ENCODE measurements at regions not wholly inside any gene's neighbourhood (a gene's known extent, or its start where the extent isn't known, plus 50 kb on each side); places are given as distances from the start of the nearest gene placed in this dataset.
"Not testable (repeated sequence)": the region's sequence is repeated elsewhere in the genome, so short reads cannot be mapped to it uniquely, and the experiment has no call there.

DNA sequence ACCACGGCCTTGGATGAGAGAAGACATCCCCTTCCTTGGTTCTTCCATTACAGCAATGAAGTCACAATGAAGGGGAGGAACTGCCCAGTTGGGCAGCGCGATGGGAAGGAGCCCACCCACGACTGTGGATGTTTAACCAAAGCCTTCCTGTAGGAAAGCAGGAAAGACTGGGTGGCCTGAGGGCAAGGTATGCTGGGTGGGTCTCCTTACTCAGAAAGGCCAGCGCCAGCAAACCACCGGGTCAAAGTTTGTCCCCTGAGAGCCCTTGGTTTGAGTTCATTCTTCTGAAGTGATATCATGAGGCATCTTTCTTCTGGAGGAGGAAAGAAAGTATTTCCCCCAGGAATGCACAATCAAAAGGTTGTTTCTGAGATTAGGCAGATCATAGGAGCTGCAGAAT is 105.2 kb downstream of the C16orf95 start:
- peaks cover 3% of the 10 kb centered on the region for H3K4me1 ChIP-seq (ENCODE audit: control insufficient read depth, insufficient read depth, low read length)
- intact Hi-C loops (cut with DNase I), result no loop called here
- WGBS, result 71% methylated on average over 6 of the region's 6 CpGs
- no peak overlapping the region for H3K4me3 ChIP-seq (ENCODE audit: low read length)
- no peaks in the 10 kb centered on the region for H3K27me3 ChIP-seq (ENCODE audit: control insufficient read depth, insufficient read depth)
- DNase-seq (no peak), ATAC-seq (no peak)
- H3K27ac ChIP-seq (ENCODE audit: low read length), result no peak overlapping the region
- H3K9me3 ChIP-seq (ENCODE audit: control insufficient read depth, low read length), result no peaks in the 10 kb centered on the region

DNA sequence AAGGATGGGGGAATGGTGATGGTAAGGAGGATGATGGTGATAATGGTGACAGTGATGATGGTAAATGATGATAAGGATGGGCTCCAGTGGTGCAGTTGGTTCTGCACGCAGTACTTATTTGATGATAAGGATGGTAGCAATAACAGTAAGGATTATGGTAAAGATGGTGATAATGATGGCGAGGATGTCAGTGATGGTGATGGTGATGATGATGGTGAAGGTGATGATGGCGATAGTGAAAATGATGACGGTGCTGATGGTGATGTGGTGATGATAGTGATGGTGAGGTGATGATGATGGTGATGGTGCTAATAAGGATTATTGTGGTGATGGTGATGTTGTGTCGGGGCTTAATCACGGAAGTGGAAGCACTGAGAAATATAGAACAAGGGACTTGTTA is 103.7 kb downstream of the C16orf95 start:
- intact Hi-C loops (cut with DNase I), result no loop called here
- H3K9me3 ChIP-seq (ENCODE audit: control insufficient read depth, low read length), result no peaks in the 10 kb centered on the region
- H3K27me3 ChIP-seq (ENCODE audit: control insufficient read depth, insufficient read depth), result no peaks in the 10 kb centered on the region
- no peaks in the 10 kb centered on the region for H3K4me1 ChIP-seq (ENCODE audit: control insufficient read depth, insufficient read depth, low read length)
- H3K4me3 ChIP-seq (ENCODE audit: low read length), result no peak overlapping the region
- no peak for ATAC-seq
- WGBS, result 94% methylated on average over 6 of the region's 6 CpGs
- no peak overlapping the region for H3K27ac ChIP-seq (ENCODE audit: low read length)
- no peak for DNase-seq

DNA sequence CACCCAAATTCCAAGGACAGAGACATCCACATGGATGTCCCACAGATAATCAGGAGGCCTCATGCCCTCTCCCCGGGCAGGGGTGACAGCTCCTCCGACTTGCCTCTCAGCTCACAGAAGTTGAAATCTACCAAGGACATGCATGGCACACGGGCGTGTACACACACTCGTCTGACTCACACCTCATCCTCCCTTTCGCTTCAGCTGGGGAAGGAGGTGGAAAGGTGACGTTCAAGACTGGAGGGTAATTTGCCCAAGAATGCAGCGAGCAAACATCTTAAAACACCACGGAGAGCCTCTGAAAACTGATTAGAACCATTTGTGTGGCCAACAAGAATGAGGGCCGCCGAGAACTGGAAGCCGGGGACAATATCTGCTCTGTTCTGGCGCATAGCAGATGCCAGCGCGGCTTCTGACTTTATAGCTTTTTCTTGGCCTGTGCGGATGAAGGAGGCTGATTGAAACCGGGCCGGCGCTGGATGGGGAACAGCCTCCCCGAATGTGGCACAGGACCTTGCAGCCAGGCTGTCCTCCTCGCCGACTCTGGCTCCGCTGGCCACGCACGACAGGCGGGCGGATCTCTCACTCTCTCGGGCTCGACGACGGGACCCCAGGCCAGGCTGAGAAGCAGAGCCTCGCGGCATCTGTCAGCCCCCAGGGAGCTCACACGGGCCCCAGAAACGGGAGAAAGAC is 100.9 kb downstream of the C16orf95 start:
- Histone ChIP-seq H3K9me3 (ENCODE audit: control insufficient read depth, low read length) (no peaks in the 10 kb centered on the region), H3K27ac (ENCODE audit: low read length) (no peak overlapping the region), H3K4me1 (ENCODE audit: control insufficient read depth, insufficient read depth, low read length) (no peaks in the 10 kb centered on the region), H3K27me3 (ENCODE audit: control insufficient read depth, insufficient read depth) (no peaks in the 10 kb centered on the region), H3K4me3 (ENCODE audit: low read length) (no peak overlapping the region)
- ATAC-seq (peak in 1 of 2 donors; percentile 10), DNase-seq (peak in 1 of 3 donors; percentile 55)
- intact Hi-C loops (cut with DNase I), result no loop called here
- WGBS, result 71% methylated on average over 35 of the region's 35 CpGs

GRCh38 chr16:87216841-87217275 is 100.3 kb downstream of the C16orf95 start:
- H3K9me3 ChIP-seq (ENCODE audit: control insufficient read depth, low read length), result no peaks in the 10 kb centered on the region

DNA sequence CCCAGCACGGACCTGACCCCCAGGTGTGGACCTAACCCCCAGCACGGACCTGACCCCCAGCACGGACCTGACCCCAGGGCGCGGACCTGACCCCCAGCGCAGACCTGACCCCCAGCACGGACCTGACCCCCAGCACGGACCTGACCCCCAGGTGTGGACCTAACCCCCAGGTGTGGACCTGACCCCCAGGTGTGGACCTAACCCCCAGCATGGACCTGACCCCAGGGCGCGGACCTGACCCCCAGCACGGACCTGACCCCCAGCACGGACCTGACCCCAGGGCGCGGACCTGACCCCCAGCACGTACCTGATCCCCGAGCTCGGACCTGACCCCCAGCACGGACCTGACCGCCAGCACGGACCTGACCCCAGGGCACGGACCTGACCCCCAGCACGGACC is 99.4 kb downstream of the C16orf95 start:
- ATAC-seq; H3K4me3 ChIP-seq (ENCODE audit: low read length): not testable (repeated sequence)
- 88% methylated on average over 19 of the region's 22 CpGs for WGBS

More at GRCh38 chr16:87216841-87217275, 100.3 kb downstream of the C16orf95 start:
- ATAC-seq, result peak; percentile 13 to 45
- no peaks in the 10 kb centered on the region for H3K27me3 ChIP-seq (ENCODE audit: control insufficient read depth, insufficient read depth)
- 78% methylated on average over 30 of the region's 30 CpGs for WGBS
- no peaks in the 10 kb centered on the region for H3K4me1 ChIP-seq (ENCODE audit: control insufficient read depth, insufficient read depth, low read length)
- no peak overlapping the region for H3K27ac ChIP-seq (ENCODE audit: low read length)
- DNase-seq, result no peak
- intact Hi-C loops (cut with DNase I), result no loop called here
- no peak overlapping the region for H3K4me3 ChIP-seq (ENCODE audit: low read length)

GRCh38 chr16:87218281-87219055 is 98.7 kb downstream of the C16orf95 start:
- DNase-seq (peak in 1 of 3 donors; percentile 59), ATAC-seq (peak in 1 of 2 donors; percentile 53)
- Histone ChIP-seq H3K27ac (ENCODE audit: low read length) (no peak overlapping the region), H3K4me3 (ENCODE audit: low read length) (no peak overlapping the region), H3K27me3 (ENCODE audit: control insufficient read depth, insufficient read depth) (no peaks in the 10 kb centered on the region), H3K9me3 (ENCODE audit: control insufficient read depth, low read length) (no peaks in the 10 kb centered on the region), H3K4me1 (ENCODE audit: control insufficient read depth, insufficient read depth, low read length) (no peaks in the 10 kb centered on the region)
- WGBS, result 85% methylated on average over 30 of the region's 36 CpGs
- intact Hi-C loops (cut with DNase I), result no loop called here

More for the DNA sequence above, 99.4 kb downstream of the C16orf95 start:
- H3K9me3 ChIP-seq (ENCODE audit: control insufficient read depth, low read length); DNase-seq; H3K27me3 ChIP-seq (ENCODE audit: control insufficient read depth, insufficient read depth); H3K27ac ChIP-seq (ENCODE audit: low read length); H3K4me1 ChIP-seq (ENCODE audit: control insufficient read depth, insufficient read depth, low read length); intact Hi-C loops (cut with DNase I): not testable (repeated sequence)

GRCh38 chr16:87219287-87219909 is 97.8 kb downstream of the C16orf95 start:
- DNase-seq (no peak), ATAC-seq (no peak)
- intact Hi-C loops (cut with DNase I), result no loop called here
- no peaks in the 10 kb centered on the region for H3K9me3 ChIP-seq (ENCODE audit: control insufficient read depth, low read length)
- no peak overlapping the region for H3K27ac ChIP-seq (ENCODE audit: low read length)
- 94% methylated on average over 15 of the region's 15 CpGs for whole genome bisulfite sequencing
- no peaks in the 10 kb centered on the region for H3K4me1 ChIP-seq (ENCODE audit: control insufficient read depth, insufficient read depth, low read length)
- H3K4me3 ChIP-seq (ENCODE audit: low read length), result no peak overlapping the region
- H3K27me3 ChIP-seq (ENCODE audit: control insufficient read depth, insufficient read depth), result no peaks in the 10 kb centered on the region

DNA sequence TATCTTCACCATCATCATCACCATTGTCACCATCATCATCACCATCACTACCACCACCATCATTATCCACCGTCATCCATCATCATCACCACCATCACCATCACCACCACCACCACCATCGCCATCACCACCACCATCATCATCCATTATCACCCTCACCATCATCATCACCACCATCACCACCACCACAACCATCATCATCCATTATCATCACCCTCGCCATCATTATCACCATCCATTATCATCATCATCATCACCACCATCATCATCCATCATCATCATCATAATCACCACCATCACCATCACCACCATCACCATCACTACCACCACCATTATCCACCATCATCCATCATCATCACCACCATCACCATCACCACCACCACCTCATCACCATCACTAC is 95.6 kb downstream of the C16orf95 start:
- H3K9me3 ChIP-seq (ENCODE audit: control insufficient read depth, low read length), result no peaks in the 10 kb centered on the region
- no peaks in the 10 kb centered on the region for H3K27me3 ChIP-seq (ENCODE audit: control insufficient read depth, insufficient read depth)
- H3K4me3 ChIP-seq (ENCODE audit: low read length), result no peak overlapping the region
- no peaks in the 10 kb centered on the region for H3K4me1 ChIP-seq (ENCODE audit: control insufficient read depth, insufficient read depth, low read length)
- DNase-seq (no peak), ATAC-seq (no peak)
- intact Hi-C loops (cut with DNase I), result no loop called here
- H3K27ac ChIP-seq (ENCODE audit: low read length), result no peak overlapping the region
- 76% methylated on average over 3 of the region's 3 CpGs for WGBS

DNA sequence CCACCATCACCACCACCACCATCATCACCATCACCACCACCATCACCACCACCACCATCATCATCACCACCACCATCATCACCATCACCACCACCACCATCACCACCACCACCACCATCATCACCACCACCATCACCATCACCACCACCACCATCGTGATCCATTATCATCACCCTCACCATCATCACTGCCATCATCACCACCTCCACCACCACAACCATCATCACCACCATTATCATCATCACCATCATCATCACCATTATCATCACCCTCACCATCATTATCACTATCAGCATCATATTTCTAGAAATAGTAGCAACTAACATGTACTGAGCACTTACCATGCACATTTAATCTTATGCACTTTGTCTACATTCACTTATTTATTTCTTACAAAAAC is 94.9 kb downstream of the C16orf95 start:
- 95% methylated on average over 1 of the region's 1 CpG for WGBS
- ATAC-seq, result no peak
- Histone ChIP-seq H3K27me3 (ENCODE audit: control insufficient read depth, insufficient read depth) (no peaks in the 10 kb centered on the region), H3K9me3 (ENCODE audit: control insufficient read depth, low read length) (no peaks in the 10 kb centered on the region), H3K4me3 (ENCODE audit: low read length) (no peak overlapping the region), H3K27ac (ENCODE audit: low read length) (no peak overlapping the region), H3K4me1 (ENCODE audit: control insufficient read depth, insufficient read depth, low read length) (no peaks in the 10 kb centered on the region)
- DNase-seq, result no peak
- intact Hi-C loops (cut with DNase I), result no loop called here

DNA sequence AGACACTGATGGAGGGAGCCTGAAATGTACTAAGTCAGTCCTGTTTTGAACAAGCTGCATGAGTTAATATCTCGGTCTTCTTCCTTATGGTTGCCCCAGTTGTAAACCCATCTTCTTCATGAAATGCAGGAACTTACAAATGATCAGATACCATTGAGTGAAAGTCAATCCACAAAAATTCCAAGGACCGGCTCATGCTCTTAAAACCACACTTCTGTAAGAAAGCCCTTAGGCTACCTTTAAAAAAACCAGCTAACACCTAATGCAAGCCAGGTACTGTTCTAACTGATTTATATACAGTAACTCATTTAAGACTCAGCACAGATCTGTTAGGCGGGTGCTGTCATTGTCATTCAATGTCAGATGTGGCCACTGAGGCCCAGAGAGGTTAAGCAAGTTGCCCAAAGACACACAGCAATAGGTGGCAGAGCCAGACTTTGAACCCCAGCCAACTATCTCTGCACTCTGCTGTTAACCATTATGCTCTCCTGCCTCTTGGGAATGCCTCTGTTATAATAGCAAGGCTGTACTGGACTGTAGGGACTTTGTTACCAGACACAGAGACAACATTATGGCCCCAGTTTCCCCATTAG is 93.4 kb downstream of the C16orf95 start:
- intact Hi-C loops (cut with DNase I), result no loop called here
- ATAC-seq, result no peak
- H3K27me3 ChIP-seq (ENCODE audit: control insufficient read depth, insufficient read depth), result no peaks in the 10 kb centered on the region
- H3K9me3 ChIP-seq (ENCODE audit: control insufficient read depth, low read length), result no peaks in the 10 kb centered on the region
- H3K27ac ChIP-seq (ENCODE audit: low read length), result no peak overlapping the region
- WGBS, result 92% methylated on average over 3 of the region's 3 CpGs
- H3K4me3 ChIP-seq (ENCODE audit: low read length), result no peak overlapping the region
- DNase-seq, result no peak
- H3K4me1 ChIP-seq (ENCODE audit: control insufficient read depth, insufficient read depth, low read length), result no peaks in the 10 kb centered on the region

- no peaks in the 10 kb centered on the region for H3K4me1 ChIP-seq (ENCODE audit: control insufficient read depth, insufficient read depth, low read length)
- H3K27me3 ChIP-seq (ENCODE audit: control insufficient read depth, insufficient read depth), result no peaks in the 10 kb centered on the region
- no peak for DNase-seq
- intact Hi-C loops (cut with DNase I), result no loop called here
- H3K9me3 ChIP-seq (ENCODE audit: control insufficient read depth, low read length), result peaks cover under 1% of the 10 kb centered on the region
- no peak overlapping the region for H3K4me3 ChIP-seq (ENCODE audit: low read length)
- no peak overlapping the region for H3K27ac ChIP-seq (ENCODE audit: low read length)
- ATAC-seq, result no peak
Observed at GRCh38 chr16:87226926-87227295, 90.3 kb downstream of the C16orf95 start.

Measured in right cardiac atrium (tissue), 5 donors.